GM18867 (cell line): ENCODE measurements at regions not wholly inside any gene's neighbourhood (a gene's known extent, or its start where the extent isn't known, plus 50 kb on each side); places are given as distances from the start of the nearest gene placed in this dataset.
A peak's percentile ranks its signal among the peaks of the same experiment; 100 is the strongest.
"Not testable (repeated sequence)": the region's sequence is repeated elsewhere in the genome, so short reads cannot be mapped to it uniquely, and the experiment has no call there.

Experiments used
- ATAC-seq: cut with Tn5 transposase; IDR thresholded peaks from one replicate; pipeline ENCODE4 v1.9.1; 2021; ENCODE audit warnings: mild to moderate bottlenecking, moderate library complexity; ENCODE audit not compliant: unreplicated experiment

DNA sequence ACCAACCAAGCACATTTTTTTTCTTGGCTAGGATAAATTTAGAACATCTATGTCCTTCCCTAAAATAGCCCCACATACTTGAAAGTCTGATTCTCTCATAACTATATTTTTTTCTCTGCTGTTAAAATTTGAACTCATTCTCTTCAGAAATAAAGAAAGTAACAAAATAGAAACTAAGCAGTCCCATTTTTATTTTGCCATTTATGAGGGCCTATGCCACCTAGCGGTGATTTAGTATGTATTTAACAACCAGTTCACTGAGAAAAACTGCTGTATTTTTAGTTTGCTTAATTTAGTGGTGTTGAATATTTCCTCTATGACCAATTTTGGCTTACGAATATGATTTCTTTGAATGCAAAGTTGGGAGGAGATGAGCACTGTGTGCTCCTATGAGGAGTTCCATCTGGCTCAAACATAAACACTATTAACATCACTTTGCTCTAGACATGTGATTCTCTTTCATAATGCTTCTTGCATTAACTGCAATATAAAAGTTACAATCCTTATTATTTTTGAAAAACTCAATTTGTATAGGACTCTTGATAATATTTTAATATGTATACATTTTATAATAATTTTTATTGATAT lies 116.6 kb downstream of the SYT15B start:
- not testable (repeated sequence) for ATAC-seq

DNA sequence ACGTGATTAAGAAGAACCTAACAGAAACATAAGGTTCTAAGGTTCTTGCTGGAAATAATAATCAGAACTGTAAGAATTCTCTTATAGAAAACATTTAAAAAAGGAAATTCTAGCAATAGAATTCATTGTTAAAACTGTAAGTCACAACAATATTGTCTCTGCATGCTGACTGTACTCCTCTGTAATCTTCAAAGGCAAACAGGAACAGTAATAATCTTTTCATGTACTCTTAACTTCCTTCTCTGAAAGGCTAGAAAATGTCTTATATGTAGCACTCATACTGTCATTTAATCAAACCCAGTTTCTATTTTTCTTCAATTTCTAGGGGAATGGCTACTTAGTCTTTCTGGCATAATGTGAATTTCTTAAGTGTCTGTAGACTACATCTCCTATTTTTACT lies 103.5 kb upstream of the AGAP9 start:
- not testable (repeated sequence) for ATAC-seq

DNA sequence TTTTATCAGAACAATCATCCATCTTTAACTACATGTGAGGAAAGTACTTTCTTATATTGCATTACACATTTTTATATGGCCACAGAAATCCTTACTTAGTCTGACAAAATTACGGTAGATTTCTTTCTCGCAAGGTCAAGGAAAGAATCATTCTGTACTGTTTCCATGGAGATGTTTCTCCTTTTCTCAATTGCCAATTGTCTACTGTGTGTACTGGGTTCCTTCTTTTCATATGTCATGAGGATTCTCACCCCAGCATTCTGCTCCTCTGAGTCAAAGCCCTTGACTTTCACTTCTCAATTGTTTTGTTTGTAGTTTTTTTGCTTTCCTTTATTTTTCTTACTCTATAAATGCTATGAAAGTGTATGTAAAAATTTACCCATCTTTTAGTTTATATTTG lies 99.3 kb upstream of the AGAP9 start:
- not testable (repeated sequence) for ATAC-seq

DNA sequence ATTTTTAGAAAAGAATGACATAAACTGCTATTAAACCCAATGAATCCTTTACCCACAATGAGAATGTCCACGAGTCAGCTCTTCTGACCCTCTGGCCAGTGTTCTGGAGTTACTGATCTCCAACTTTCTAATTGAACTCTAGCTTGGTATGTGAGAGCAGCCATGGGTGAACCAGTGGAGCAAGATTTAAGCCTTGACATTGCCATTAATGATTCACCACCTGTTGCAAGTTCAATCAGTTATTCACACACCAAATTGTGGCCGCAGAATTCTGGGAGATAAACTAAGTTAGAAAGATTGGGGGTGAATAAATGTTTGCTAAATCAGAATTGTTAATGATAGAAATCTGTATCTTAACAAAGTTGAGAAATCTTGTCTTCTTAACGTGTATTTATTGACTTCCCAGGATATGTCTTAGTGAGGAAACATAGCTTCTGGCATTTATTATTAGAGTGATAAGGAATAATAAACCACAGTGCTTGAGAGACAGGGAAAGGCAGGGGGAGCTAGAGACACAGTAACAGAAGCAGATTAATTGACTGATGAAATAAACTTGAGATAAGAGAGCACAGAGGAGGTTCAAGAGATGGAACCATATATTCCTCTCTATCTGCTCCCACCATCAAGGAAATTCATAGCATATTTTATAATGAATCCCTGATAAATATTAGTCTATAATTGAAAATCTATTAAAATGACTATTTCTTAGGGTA lies 96.0 kb upstream of the AGAP9 start:
- ATAC-seq = not testable (repeated sequence)

DNA sequence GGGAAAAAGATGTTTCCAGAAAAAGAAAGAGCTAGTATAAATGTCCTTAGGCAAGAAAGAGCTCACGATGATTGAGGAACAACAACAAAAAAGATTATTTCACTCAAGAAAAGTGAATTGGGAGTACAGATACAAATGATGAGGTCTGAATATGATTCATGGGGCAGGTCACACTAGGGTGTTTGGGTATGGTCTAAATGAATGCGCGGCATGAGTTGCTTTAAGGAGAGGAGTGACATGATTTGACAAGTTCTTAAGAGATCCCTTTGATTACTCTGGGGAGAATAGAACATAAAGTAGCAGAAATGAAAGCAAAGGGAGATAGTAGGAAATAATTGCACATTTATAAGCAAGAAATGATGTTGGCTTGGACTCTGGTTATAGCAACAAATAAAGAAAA lies 85.9 kb upstream of the AGAP9 start:
- not testable (repeated sequence) for ATAC-seq

DNA sequence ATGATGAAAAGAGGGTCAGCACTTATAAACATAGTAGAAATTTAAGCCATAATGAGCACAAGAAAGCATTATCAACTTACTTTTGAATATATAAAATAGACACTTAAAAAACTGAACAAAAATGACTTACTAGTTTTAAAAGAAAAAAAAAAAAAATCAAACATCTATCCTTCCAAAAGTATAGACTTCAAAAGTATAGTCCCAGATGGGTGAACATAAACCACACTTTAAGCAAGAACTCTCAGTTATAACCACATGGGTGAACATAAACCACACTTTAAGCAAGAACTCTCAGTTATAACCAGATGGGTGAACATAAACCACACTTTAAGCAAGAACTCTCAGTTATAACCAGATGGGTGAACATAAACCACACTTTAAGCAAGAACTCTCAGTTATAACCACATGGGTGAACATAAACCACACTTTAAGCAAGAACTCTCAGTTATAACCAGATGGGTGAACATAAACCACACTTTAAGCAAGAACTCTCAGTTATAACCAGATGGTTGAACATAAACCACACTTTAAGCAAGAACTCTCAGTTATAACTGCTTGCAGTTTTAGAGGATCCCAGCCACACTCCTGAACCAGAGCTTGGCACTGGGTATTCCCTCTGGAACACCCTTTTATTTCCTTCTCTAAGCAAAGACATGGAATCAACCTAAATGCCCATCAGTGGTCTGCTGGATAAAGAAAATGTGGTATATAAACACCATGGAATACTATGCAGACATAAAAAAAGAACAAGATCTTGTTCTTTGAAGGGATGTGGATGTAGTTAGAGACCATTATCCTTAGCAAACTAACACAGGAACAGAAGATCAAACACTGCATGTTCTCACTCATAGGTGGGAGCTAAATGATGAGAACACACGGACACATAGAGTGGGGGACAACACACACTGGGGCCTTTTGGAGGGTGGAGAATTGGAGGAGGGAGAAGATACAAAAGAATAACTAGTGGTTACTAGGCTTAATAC lies 82.6 kb upstream of the AGAP9 start:
- ATAC-seq = not testable (repeated sequence)

DNA sequence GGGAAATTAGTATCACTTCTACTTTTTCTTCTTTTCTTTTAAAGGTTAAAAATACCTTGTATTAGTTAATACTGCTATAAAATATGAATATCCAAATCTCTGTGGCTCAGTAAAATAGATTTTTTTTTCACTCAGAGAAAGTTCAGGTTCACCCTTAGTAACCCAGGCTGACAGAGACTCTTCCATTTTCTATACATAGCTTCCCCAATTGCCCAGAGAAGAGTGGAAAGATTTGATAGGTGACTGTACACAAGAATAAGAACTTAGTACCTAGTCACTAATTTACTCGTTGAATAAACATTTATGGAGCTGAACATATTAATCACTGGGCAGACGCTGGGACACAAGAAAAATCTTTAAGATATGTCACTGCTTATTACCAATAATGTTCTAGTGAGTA lies 77.2 kb upstream of the AGAP9 start:
- ATAC-seq = not testable (repeated sequence)

DNA sequence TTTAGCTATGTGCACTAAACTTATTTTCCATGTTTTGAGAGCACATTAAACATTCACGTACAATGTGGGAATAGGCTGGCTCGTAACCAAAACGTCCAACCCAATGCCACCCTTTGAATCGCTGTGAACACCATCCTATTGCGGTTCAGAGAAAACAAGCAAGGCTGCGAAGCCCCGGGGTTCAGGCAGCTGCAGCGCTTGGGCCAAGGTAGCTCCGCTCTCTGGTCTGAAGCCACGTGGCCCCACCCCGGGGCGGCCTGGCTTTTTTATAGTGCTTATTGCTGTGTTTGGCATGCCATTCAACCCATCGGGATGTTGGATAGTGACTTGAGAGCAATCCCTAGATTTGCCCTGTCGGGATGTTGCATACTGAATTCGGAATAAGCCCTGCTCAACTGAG lies 76.7 kb upstream of the AGAP9 start:
- ATAC-seq = not testable (repeated sequence)

DNA sequence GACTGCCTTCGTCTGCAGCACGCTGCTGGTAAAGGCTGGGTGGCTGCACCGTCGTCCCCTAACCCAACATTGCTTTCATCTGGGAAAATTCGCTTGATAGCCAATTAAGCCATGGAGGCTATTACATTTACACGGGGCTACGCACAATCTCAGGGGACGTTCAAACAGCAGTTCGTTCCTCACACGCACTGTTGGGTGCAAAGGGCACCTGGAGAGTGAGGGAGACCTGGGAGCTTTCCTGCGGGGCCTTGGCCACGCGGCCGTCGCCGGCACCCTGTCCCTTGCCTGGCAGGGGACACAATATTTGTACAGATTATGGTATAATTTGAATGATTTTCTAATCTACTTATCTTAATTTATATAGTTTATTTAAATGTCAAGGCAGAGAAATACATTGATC lies 76.2 kb upstream of the AGAP9 start:
- ATAC-seq = not testable (repeated sequence)

DNA sequence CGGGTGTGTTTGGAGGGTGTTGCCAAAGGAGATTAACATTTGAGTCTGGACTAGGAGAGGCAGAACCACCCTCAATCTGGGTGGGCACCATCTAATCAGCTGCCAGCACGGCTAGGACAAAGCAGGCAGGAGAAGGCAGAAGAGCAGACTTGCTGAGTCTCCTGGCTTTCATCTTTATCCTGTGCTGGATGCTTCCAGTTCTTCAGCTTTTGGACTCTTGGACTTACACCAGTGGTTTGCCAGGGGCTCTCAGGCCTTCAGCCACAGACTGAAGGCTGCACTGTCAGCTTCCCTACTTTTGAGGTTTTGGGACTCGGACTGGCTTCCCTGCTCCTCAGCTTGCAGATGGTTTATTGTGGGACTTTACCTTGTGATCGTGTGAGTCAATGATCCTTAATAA lies 70.4 kb upstream of the AGAP9 start:
- not testable (repeated sequence) for ATAC-seq

DNA sequence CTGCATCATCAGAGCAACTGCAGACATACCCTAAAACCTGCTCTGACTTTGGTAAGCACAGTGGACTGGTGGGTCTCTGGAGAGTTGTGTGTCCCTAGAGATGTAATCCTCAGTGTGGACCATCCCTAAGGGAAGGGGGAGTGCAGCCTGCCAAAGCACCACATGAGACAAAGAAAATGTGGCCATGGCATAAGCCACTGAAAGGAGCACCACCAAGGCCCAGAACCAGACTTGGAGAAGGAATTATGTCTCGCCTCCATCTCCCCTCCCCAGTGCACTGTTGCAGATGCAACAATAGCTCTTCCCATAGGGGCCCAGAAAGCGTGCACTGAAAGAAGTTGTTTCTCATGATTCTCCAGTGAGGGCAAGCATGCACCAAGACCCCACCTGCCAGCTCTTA lies 69.7 kb upstream of the AGAP9 start:
- not testable (repeated sequence) for ATAC-seq

DNA sequence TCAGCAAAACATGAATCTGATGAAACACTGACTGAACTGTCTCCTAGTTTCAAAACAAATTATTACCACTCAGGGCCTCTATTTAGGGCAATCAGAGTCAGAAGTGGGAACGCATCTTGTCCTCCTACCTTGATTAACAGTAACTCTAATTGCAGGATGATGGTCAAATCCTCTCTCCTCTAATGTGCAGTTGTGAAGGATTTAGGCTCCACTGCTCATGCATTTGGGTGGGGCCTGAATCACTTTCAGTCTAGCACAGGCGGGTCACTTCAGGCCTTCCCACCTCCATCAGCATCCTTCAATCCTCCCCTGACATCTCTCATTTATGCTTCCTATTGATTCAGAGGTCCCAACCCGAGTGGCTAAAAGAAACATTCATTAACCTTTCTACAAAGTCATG lies 67.5 kb upstream of the AGAP9 start:
- not testable (repeated sequence) for ATAC-seq

DNA sequence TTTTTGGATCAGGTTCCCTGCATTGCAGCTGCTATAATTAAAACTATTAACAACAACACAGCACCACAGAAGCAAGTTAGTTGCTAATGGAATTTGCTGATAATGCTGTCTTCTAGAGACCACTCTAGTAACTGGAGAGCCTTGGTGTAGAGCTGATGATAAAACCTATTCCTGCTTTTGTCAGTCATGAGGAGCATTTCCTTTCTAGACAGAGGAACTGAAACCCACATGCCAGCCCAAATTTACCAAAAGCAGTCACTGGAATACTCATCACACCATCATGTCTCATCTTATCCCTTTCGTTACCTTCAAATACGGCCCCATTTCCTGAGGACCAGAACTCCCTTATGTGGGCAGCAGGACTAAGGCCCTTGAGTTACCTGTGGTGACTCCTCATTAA lies 67.1 kb upstream of the AGAP9 start:
- ATAC-seq = not testable (repeated sequence)

DNA sequence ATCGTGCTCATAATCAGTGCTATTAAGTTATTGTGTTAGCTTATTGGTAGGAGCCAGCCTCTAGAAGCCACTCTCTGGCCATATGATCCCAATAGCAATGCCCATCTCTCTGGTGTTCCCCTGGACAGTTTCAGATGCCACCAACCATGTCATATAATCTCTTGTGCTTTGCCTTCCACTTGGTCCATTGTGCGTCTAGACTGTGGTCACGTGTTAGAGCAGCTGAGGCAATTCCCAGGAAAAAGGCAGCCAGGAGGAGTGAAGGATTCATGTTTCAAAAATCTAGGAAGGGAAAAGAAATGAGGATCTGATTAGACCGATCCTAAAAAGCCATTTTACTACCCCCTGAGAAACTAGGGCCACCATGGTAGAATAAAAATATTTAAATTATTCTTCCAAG lies 58.6 kb upstream of the AGAP9 start:
- ATAC-seq = not testable (repeated sequence)

DNA sequence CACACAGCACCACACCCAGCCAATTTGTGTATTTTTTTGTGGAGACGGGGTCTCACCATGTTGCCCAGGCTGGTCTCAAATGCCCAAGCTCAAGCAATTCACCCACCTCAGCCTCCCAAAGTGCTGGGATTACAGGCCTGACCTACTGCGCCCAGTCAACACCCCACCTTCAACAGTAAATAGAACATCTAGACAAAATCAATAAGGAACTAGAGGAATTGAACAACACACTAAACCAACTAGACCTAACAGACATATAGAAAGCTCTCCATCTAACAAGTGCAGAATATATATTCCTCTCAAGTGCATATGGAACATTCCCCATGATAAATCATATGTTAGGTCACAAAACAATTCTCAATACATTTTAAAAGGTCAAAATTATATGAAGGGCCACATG lies 56.6 kb upstream of the AGAP9 start:
- not testable (repeated sequence) for ATAC-seq

DNA sequence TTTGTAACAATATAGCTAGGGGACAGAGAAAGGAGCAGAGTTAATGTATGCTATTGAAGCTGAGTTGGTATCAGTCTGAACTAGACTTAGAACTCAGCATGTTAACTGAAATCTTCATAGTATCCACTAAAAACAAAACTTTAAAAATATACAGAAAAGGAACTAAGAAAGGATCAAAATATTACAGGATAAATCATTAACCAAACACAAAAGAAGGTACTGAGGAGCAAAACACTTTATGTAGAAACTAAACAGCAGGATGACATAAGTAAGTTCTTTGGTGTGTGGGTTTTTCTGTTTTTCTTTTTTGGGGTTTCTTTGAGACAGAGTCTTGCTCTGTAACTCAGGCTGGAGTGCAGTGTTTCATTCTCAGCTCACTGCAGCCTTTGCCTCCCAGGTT lies 55.1 kb upstream of the AGAP9 start:
- peak; percentile 71 for ATAC-seq
